Bronchial epithelial cell (primary cell): ENCODE measurements at regions not wholly inside any gene's neighbourhood (a gene's known extent, or its start where the extent isn't known, plus 50 kb on each side); places are given as distances from the start of the nearest gene placed in this dataset.

ENCODE experiments used
- DNase-seq: peaks from one replicate; pipeline ENCODE4 v3.0.0-alpha.2; 2010; ENCODE audit warnings: low read depth
- FAIRE-seq: peaks from 2 replicates; lab custom pipeline; 2011; peaks lifted over from hg19 to GRCh38; lab: Jason Lieb, UNC
- H3K27me3 ChIP-seq: 2 replicates; pipeline ENCODE4 v1.5.1; 2011; ENCODE audit warnings: low read length; ENCODE audit not compliant: control insufficient read depth, insufficient read depth
- H3K36me3 ChIP-seq: 2 replicates; pipeline ENCODE4 v1.5.1; 2011; ENCODE audit warnings: low read length; ENCODE audit not compliant: control insufficient read depth, insufficient read depth
- H3K4me3 ChIP-seq: 2 replicates; pipeline ENCODE4 v1.5.1; 2011; ENCODE audit warnings: mild to moderate bottlenecking, low read depth, low read length, control low read depth
- TF ChIP-seq, protein P1 (sequence below): IDR thresholded peaks from 2 replicates; pipeline ENCODE4 v1.5.1; 2011; ENCODE audit warnings: mild to moderate bottlenecking, moderate library complexity, low read length, control low read depth, inconsistent platforms; ENCODE audit not compliant: insufficient read depth, severe bottlenecking

DNA sequence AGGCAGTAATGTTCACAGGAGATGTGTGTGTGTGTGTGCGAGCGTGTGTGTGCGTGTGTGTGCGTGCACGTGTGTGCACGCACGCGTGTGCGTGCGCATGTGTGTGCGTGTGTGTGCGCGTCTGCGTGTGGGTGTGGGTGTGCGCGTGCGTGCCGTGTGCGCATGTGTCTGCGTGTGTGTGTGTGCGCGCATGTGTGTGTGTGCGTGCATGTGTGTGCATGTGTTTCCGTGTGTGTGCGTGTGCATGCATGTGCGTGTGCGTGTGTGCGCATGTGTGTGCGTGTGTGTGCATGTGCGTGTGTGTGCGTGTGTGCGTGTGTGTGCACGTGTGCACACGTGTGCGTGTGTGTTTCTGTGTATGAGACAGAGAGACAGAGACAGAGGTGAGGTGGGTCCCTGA lies 136.0 kb upstream of the CST7 start:
- TF ChIP-seq, protein P1, sequence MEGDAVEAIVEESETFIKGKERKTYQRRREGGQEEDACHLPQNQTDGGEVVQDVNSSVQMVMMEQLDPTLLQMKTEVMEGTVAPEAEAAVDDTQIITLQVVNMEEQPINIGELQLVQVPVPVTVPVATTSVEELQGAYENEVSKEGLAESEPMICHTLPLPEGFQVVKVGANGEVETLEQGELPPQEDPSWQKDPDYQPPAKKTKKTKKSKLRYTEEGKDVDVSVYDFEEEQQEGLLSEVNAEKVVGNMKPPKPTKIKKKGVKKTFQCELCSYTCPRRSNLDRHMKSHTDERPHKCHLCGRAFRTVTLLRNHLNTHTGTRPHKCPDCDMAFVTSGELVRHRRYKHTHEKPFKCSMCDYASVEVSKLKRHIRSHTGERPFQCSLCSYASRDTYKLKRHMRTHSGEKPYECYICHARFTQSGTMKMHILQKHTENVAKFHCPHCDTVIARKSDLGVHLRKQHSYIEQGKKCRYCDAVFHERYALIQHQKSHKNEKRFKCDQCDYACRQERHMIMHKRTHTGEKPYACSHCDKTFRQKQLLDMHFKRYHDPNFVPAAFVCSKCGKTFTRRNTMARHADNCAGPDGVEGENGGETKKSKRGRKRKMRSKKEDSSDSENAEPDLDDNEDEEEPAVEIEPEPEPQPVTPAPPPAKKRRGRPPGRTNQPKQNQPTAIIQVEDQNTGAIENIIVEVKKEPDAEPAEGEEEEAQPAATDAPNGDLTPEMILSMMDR, result no peak
- no peak overlapping the region for H3K4me3 ChIP-seq
- peak; percentile 83 for FAIRE-seq

GRCh38 chr20:24813496-24813895 lies 135.6 kb upstream of the CST7 start:
- FAIRE-seq, result no peak
- TF ChIP-seq, protein P1, result no peak
- Histone ChIP-seq H3K27me3 (no peaks in the 10 kb centered on the region), H3K4me3 (no peak overlapping the region), H3K36me3 (no peaks in the 10 kb centered on the region)
- no peak for DNase-seq

More for the DNA sequence above, 136.0 kb upstream of the CST7 start:
- Histone ChIP-seq H3K27me3 (no peaks in the 10 kb centered on the region), H3K36me3 (no peaks in the 10 kb centered on the region)
- DNase-seq, result no peak

GRCh38 chr20:24813936-24814335 lies 135.1 kb upstream of the CST7 start:
- TF ChIP-seq, protein P1, result no peak
- Histone ChIP-seq H3K27me3 (no peaks in the 10 kb centered on the region), H3K4me3 (no peak overlapping the region), H3K36me3 (no peaks in the 10 kb centered on the region)
- DNase-seq (no peak), FAIRE-seq (no peak)

DNA sequence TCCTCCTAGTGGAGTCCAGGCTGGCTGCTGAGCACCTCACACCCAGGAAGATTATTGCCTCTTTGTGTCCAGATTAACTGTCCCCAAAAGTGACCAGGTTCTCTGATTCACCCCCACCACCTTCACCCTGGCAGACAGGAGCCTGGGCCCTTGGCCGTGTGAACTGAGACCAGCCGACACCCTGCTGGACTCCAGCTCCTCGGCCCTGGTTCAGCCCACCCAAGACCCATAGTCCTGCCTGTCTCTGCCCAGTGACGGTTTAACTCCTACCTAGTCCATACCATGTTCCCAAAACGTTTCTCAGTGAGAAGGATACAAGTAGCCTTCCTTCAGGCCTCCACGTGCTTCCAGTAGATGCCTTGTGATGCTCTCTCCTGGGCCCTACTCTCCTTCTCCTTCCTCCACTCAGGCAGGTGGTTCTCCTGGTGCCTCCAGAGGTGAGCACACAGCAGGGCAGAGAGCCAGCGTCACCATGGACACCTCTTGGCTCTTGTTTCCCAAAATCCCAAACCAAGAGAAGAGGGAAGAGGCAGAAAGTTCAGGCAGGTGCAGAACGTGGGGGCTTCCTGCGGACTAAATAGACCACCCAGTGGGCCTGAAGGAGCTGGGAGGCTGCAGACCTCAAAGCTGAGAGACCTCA lies 134.4 kb upstream of the CST7 start:
- FAIRE-seq (no peak), DNase-seq (no peak)
- H3K36me3 ChIP-seq, result no peaks in the 10 kb centered on the region
- H3K4me3 ChIP-seq, result no peak overlapping the region
- TF ChIP-seq, protein P1, result no peak
- H3K27me3 ChIP-seq, result no peaks in the 10 kb centered on the region

- no peak overlapping the region for H3K4me3 ChIP-seq
- FAIRE-seq (no peak), DNase-seq (no peak)
- no peaks in the 10 kb centered on the region for H3K27me3 ChIP-seq
- H3K36me3 ChIP-seq, result no peaks in the 10 kb centered on the region
- TF ChIP-seq, protein P1, result no peak
Observed at GRCh38 chr20:24815196-24815815, 133.8 kb upstream of the CST7 start.
